ENCODE measurements at regions not wholly inside any gene's neighbourhood (a gene's known extent, or its start where the extent isn't known, plus 50 kb on each side); places are given as distances from the start of the nearest gene placed in this dataset.

DNA sequence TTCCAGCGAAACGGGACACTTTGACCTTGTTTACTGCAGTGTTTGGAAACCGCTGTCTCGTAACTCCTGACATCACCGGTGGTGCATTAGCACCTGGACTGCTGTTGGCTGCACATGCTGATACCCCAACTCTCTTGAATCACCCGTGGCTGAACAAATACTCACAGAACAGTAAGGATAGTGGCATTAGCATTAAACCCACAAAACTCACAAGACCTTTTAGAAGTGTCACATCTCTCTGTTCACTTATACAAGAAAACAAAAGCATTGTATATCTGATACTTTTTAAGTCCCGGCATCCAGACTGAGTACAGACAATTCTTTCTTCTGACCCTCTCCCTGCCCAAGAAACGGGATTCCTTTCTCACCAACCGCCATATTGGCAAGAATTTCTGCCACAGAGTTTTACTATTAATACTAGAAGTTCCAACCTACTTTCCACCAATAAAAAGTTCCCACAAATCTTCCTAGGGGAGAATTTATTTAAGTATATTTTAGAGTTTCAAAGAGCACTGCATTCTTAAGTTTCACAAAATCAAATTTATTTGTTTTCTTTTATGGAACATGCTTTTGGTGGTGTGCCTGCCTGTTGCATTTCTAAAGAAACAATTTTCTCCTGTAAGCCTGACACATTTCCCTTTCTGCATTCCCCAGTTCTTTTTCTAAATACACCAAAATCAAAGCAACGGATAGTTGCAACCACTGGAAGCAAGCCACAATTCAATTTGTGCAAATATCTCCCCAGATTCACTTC lies 208.4 kb upstream of the KLF14 start:
- no peaks in the 10 kb centered on the region for H3K9me3 ChIP-seq (ENCODE audit: control insufficient read depth in 5 of 5, low read length in 5 of 5)
- H3K4me1 ChIP-seq (ENCODE audit: control insufficient read depth in 5 of 5, insufficient read depth in 5 of 5, low read length in 5 of 5): peaks cover 0 to 47% (median 40%) of the 10 kb centered on the region in 5 donors
- H3K4me3 ChIP-seq (ENCODE audit: low read depth in 1 of 5, low read length in 5 of 5): peak overlapping the region; percentile 57 to 65 (median 61)
- H3K9ac ChIP-seq (ENCODE audit: low read length in 5 of 5): peak overlapping the region in 2 of 5 donors; percentile 45 to 89
- peak overlapping the region; percentile 83 for H3K27ac ChIP-seq (ENCODE audit: low read depth, low read length)
- H3K36me3 ChIP-seq (ENCODE audit: control insufficient read depth in 5 of 5, insufficient read depth in 5 of 5, low read length in 5 of 5): peaks cover 2 to 8% (median 5%) of the 10 kb centered on the region in 5 donors
- no peaks in the 10 kb centered on the region for H3K27me3 ChIP-seq (ENCODE audit: control insufficient read depth in 5 of 5, insufficient read depth in 4 of 5, low read length in 5 of 5)

DNA sequence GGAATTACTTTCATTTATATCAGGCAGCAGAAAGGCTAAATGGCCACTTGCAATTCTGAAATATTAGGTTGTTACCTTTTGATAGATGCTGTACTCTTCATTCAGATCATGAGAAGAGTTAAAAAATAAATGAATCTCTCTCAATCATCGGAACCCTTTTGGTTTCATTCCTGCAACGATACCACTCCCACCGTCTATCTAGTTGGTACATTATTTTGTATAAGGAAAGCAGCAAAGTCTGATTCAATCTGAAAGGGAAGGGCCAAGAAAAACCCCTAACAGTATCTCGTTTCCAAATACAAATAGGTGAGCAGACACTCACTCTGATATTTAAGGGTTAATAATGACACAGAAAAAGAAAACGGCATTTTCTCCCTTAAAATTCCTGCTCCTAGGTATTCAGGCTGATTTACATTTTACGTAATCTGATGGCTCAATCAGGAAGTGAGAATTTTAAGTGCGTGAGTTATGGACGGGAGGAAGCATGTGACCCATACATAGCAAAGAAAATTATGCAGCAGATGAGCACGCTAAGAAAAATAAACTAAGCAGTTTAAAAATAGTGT lies 209.4 kb upstream of the KLF14 start:
- H3K9ac ChIP-seq (ENCODE audit: low read length in 5 of 5): peak overlapping the region; percentile 12 to 89 (median 45)
- H3K27me3 ChIP-seq (ENCODE audit: control insufficient read depth in 5 of 5, insufficient read depth in 4 of 5, low read length in 5 of 5): no peaks in the 10 kb centered on the region
- no peaks in the 10 kb centered on the region for H3K9me3 ChIP-seq (ENCODE audit: control insufficient read depth in 5 of 5, low read length in 5 of 5)
- peak overlapping the region; percentile 48 to 64 (median 60) for H3K4me3 ChIP-seq (ENCODE audit: low read depth in 1 of 5, low read length in 5 of 5)
- peaks cover 0 to 47% (median 44%) of the 10 kb centered on the region in 5 donors for H3K4me1 ChIP-seq (ENCODE audit: control insufficient read depth in 5 of 5, insufficient read depth in 5 of 5, low read length in 5 of 5)
- H3K27ac ChIP-seq (ENCODE audit: low read depth, low read length): peak overlapping the region; percentile 83
- H3K36me3 ChIP-seq (ENCODE audit: control insufficient read depth in 5 of 5, insufficient read depth in 5 of 5, low read length in 5 of 5): peaks cover 2 to 8% (median 5%) of the 10 kb centered on the region in 5 donors

GRCh38 chr7:130943981-130944380 lies 210.0 kb upstream of the KLF14 start:
- Histone ChIP-seq H3K4me1 (ENCODE audit: control insufficient read depth in 5 of 5, insufficient read depth in 5 of 5, low read length in 5 of 5) (peaks cover 0 to 47% (median 44%) of the 10 kb centered on the region in 5 donors), H3K27me3 (ENCODE audit: control insufficient read depth in 5 of 5, insufficient read depth in 4 of 5, low read length in 5 of 5) (no peaks in the 10 kb centered on the region), H3K4me3 (ENCODE audit: low read depth in 1 of 5, low read length in 5 of 5) (peak overlapping the region in 3 of 5 donors; percentile 60 to 64 (median 61)), H3K36me3 (ENCODE audit: control insufficient read depth in 5 of 5, insufficient read depth in 5 of 5, low read length in 5 of 5) (peaks cover 2 to 8% (median 5%) of the 10 kb centered on the region in 5 donors), H3K9me3 (ENCODE audit: control insufficient read depth in 5 of 5, low read length in 5 of 5) (no peaks in the 10 kb centered on the region), H3K9ac (ENCODE audit: low read length in 5 of 5) (peak overlapping the region in 3 of 5 donors; percentile 23 to 89 (median 59)), H3K27ac (ENCODE audit: low read depth, low read length) (peak overlapping the region; percentile 83)

GRCh38 chr7:130944997-130945396 lies 211.0 kb upstream of the KLF14 start:
- H3K27me3 ChIP-seq (ENCODE audit: control insufficient read depth in 5 of 5, insufficient read depth in 4 of 5, low read length in 5 of 5): no peaks in the 10 kb centered on the region
- peak overlapping the region; percentile 4 for H3K27ac ChIP-seq (ENCODE audit: low read depth, low read length)
- H3K4me1 ChIP-seq (ENCODE audit: control insufficient read depth in 5 of 5, insufficient read depth in 5 of 5, low read length in 5 of 5): peaks cover 0 to 40% (median 34%) of the 10 kb centered on the region in 5 donors
- peaks cover 2 to 8% (median 8%) of the 10 kb centered on the region in 5 donors for H3K36me3 ChIP-seq (ENCODE audit: control insufficient read depth in 5 of 5, insufficient read depth in 5 of 5, low read length in 5 of 5)
- H3K9me3 ChIP-seq (ENCODE audit: control insufficient read depth in 5 of 5, low read length in 5 of 5): no peaks in the 10 kb centered on the region
- H3K4me3 ChIP-seq (ENCODE audit: low read depth in 1 of 5, low read length in 5 of 5): no peak overlapping the region
- H3K9ac ChIP-seq (ENCODE audit: low read length in 5 of 5): no peak overlapping the region

DNA sequence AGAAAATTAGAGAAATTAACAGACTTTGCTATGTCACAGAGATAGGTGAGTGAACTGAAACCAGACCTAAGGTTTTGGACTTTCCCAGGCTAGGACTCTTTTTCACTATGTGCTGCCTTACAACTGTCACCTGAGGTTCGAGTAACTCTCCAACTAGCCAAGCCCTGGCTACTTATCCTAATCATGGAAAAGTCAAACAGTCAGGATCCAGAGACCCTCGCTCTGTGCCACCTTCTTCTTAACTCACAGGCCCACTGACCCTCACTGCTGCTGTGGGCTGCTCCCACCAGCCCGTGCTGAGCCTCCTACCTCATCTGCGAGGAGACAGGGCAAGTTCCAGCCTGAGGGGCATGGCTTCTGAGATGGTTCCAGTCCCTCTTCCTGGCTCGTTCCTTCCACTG lies 211.4 kb upstream of the KLF14 start:
- peak overlapping the region; percentile 4 for H3K27ac ChIP-seq (ENCODE audit: low read depth, low read length)
- no peaks in the 10 kb centered on the region for H3K27me3 ChIP-seq (ENCODE audit: control insufficient read depth in 5 of 5, insufficient read depth in 4 of 5, low read length in 5 of 5)
- H3K4me3 ChIP-seq (ENCODE audit: low read depth in 1 of 5, low read length in 5 of 5): no peak overlapping the region
- H3K9ac ChIP-seq (ENCODE audit: low read length in 5 of 5): peak overlapping the region in 1 of 5 donors; percentile 2
- H3K9me3 ChIP-seq (ENCODE audit: control insufficient read depth in 5 of 5, low read length in 5 of 5): no peaks in the 10 kb centered on the region
- H3K36me3 ChIP-seq (ENCODE audit: control insufficient read depth in 5 of 5, insufficient read depth in 5 of 5, low read length in 5 of 5): peaks cover 2 to 11% (median 8%) of the 10 kb centered on the region in 5 donors
- peaks cover 0 to 39% (median 33%) of the 10 kb centered on the region in 5 donors for H3K4me1 ChIP-seq (ENCODE audit: control insufficient read depth in 5 of 5, insufficient read depth in 5 of 5, low read length in 5 of 5)

DNA sequence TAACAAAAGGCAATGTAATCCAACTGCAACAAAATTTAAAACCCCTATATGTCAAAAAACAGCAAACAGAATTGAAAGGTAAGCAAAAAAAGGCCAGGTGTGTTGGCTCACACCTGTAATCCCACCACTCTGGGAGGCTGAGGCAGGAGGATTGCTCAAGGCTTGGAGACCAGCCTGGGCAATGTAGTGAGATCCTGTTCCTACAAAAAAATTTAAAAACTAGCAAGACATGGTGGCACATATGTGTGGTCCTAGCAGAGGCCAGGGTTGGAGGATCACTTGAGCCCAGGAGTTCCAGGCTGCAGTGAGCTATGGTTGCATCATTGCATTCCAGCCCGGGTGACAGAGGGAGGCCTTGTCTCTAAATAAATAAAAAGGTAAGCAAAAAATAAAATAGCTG lies 212.1 kb upstream of the KLF14 start:
- Histone ChIP-seq H3K9ac (ENCODE audit: low read length in 5 of 5) (no peak overlapping the region), H3K4me3 (ENCODE audit: low read depth in 1 of 5, low read length in 5 of 5) (no peak overlapping the region), H3K36me3 (ENCODE audit: control insufficient read depth in 5 of 5, insufficient read depth in 5 of 5, low read length in 5 of 5) (peaks cover 6 to 16% (median 11%) of the 10 kb centered on the region in 5 donors), H3K27me3 (ENCODE audit: control insufficient read depth in 5 of 5, insufficient read depth in 4 of 5, low read length in 5 of 5) (no peaks in the 10 kb centered on the region), H3K4me1 (ENCODE audit: control insufficient read depth in 5 of 5, insufficient read depth in 5 of 5, low read length in 5 of 5) (peaks cover 0 to 33% (median 27%) of the 10 kb centered on the region in 5 donors), H3K27ac (ENCODE audit: low read depth, low read length) (peak overlapping the region; percentile 4), H3K9me3 (ENCODE audit: control insufficient read depth in 5 of 5, low read length in 5 of 5) (no peaks in the 10 kb centered on the region)

- Histone ChIP-seq H3K9ac (ENCODE audit: low read length in 5 of 5) (no peak overlapping the region), H3K27me3 (ENCODE audit: control insufficient read depth in 5 of 5, insufficient read depth in 4 of 5, low read length in 5 of 5) (no peaks in the 10 kb centered on the region), H3K36me3 (ENCODE audit: control insufficient read depth in 5 of 5, insufficient read depth in 5 of 5, low read length in 5 of 5) (peaks cover 11 to 29% (median 14%) of the 10 kb centered on the region in 5 donors), H3K9me3 (ENCODE audit: control insufficient read depth in 5 of 5, low read length in 5 of 5) (no peaks in the 10 kb centered on the region), H3K27ac (ENCODE audit: low read depth, low read length) (no peak overlapping the region), H3K4me1 (ENCODE audit: control insufficient read depth in 5 of 5, insufficient read depth in 5 of 5, low read length in 5 of 5) (peaks cover 0 to 18% (median 13%) of the 10 kb centered on the region in 5 donors), H3K4me3 (ENCODE audit: low read depth in 1 of 5, low read length in 5 of 5) (no peak overlapping the region)
These were observed 214.0 kb upstream of the KLF14 start for GRCh38 chr7:130947792-130948580.

DNA sequence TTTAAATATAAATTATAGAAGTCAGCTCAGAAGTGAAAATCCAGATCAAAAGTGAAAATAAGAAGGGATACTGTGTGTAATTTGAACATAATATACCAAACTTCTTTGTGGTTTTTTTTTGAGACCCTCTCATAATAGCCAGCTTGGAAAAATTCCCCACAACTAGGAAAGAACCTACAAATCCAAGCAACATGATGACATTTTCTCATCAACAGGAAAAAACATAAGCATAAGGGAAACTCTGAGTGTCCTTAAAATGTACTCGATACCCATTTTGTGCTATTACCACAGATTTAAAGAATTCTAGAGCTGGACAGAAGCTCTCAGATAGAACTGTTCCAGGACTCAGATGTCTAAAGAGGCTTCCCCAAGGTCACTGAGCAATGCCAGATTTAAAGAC lies 214.8 kb upstream of the KLF14 start:
- Histone ChIP-seq H3K4me1 (ENCODE audit: control insufficient read depth in 5 of 5, insufficient read depth in 5 of 5, low read length in 5 of 5) (peaks cover 0 to 10% (median 6%) of the 10 kb centered on the region in 5 donors), H3K36me3 (ENCODE audit: control insufficient read depth in 5 of 5, insufficient read depth in 5 of 5, low read length in 5 of 5) (peaks cover 11 to 29% (median 14%) of the 10 kb centered on the region in 5 donors), H3K9me3 (ENCODE audit: control insufficient read depth in 5 of 5, low read length in 5 of 5) (no peaks in the 10 kb centered on the region), H3K4me3 (ENCODE audit: low read depth in 1 of 5, low read length in 5 of 5) (no peak overlapping the region), H3K27me3 (ENCODE audit: control insufficient read depth in 5 of 5, insufficient read depth in 4 of 5, low read length in 5 of 5) (no peaks in the 10 kb centered on the region), H3K27ac (ENCODE audit: low read depth, low read length) (no peak overlapping the region), H3K9ac (ENCODE audit: low read length in 5 of 5) (no peak overlapping the region)

DNA sequence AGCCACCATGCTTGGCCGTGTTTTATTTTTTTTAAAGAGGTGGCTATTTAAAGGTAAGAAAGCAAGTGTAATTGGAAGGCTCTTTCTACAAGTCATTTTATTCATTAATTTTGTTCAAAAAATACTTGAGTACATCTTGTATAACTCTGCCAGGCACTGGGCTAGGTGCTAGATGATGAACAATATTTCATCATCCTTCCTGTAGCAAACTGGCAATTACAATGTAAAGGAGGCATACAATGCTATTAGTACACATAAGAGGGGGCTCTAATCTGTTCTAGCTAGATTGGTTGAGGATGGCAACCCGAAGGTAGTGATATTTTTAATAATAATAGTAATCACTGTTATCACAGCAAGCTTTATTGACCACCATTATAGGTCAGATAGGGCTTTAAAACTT lies 215.5 kb upstream of the KLF14 start:
- Histone ChIP-seq H3K36me3 (ENCODE audit: control insufficient read depth in 5 of 5, insufficient read depth in 5 of 5, low read length in 5 of 5) (peaks cover 11 to 29% (median 14%) of the 10 kb centered on the region in 5 donors), H3K4me3 (ENCODE audit: low read depth in 1 of 5, low read length in 5 of 5) (no peak overlapping the region), H3K27ac (ENCODE audit: low read depth, low read length) (no peak overlapping the region), H3K9ac (ENCODE audit: low read length in 5 of 5) (no peak overlapping the region), H3K27me3 (ENCODE audit: control insufficient read depth in 5 of 5, insufficient read depth in 4 of 5, low read length in 5 of 5) (no peaks in the 10 kb centered on the region), H3K4me1 (ENCODE audit: control insufficient read depth in 5 of 5, insufficient read depth in 5 of 5, low read length in 5 of 5) (peaks cover 0 to 6% (median 3%) of the 10 kb centered on the region in 5 donors), H3K9me3 (ENCODE audit: control insufficient read depth in 5 of 5, low read length in 5 of 5) (no peaks in the 10 kb centered on the region)
